ENCODE measurements at regions not wholly inside any gene's neighbourhood (a gene's known extent, or its start where the extent isn't known, plus 50 kb on each side); places are given as distances from the start of the nearest gene placed in this dataset.

- TF ChIP-seq POLR2AphosphoS5 (IDR thresholded peaks at IDR 0.05; ENCODE audit: borderline replicate concordance, low read depth, low read length) = no peak
- no peak for TF ChIP-seq EZH2 (IDR thresholded peaks at IDR 0.05)
- no peak for TF ChIP-seq FOXP2 (optimal IDR thresholded peaks at IDR 0.05; ENCODE audit: control extremely low read depth, extremely low read length, insufficient read depth)
Observed at GRCh38 chr2:187716301-187716700, 162.1 kb upstream of the TFPI start.
